Stimulated activated CD8-positive, alpha-beta memory T cell treated with anti-CD3 and anti-CD28 coated beads, Interleukin-4, amount 100 ng/mL, for 24 hours (primary cell): ENCODE measurements at regions not wholly inside any gene's neighbourhood (a gene's known extent, or its start where the extent isn't known, plus 50 kb on each side); places are given as distances from the start of the nearest gene placed in this dataset.

Source experiments
- DNase-seq: peaks from one replicate; pipeline ENCODE4 v3.0.0-alpha.2; 2020; ENCODE audit warnings: low read depth

DNA sequence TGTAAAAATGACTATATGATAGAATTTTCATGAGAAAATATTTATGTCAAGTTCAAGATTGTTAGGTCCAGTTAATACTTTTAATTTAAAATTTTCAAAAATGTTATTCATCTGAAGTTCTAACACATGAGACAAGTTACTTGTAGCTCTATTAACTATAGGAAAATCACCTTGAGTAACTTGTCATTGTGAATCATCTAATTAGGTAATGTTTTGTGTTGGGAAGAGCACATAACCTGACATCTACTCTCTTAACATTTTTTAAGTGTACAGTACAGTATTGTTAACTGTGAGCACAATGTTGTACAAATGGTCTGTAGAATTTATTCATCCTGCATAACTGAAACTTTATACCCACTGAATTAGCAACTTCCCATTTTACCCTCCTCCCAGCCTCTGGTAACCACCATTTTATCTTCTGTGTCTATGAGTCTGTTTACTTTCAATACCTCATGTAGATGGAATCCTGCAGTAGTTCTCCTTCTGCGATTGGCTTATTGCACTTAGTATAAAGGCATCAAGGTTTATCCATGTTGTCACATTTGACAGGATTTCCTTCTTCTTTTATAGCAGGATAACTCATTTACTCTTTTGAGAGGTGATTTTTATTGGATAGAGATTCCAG is 54.6 kb downstream of the ARL4A start:
- no peak for DNase-seq

DNA sequence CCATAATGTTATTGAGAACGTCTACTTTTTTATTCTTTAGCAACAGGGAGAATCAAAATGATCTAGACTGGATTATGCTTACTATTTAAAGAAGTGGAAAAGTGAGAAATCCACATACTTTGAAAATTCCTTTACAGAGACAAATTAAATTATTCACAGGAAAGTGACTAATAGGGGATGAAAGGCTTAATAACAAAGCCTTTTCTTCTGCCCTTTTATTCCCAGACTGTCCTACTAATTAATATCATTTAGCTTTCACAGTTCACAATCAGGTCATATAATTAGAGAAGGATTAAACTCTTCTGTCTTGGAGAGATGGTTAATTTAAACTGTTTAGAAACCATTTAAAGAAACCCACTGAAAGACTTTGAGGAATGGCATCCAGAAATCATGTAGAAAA is 58.8 kb downstream of the ARL4A start:
- DNase-seq, result no peak

DNA sequence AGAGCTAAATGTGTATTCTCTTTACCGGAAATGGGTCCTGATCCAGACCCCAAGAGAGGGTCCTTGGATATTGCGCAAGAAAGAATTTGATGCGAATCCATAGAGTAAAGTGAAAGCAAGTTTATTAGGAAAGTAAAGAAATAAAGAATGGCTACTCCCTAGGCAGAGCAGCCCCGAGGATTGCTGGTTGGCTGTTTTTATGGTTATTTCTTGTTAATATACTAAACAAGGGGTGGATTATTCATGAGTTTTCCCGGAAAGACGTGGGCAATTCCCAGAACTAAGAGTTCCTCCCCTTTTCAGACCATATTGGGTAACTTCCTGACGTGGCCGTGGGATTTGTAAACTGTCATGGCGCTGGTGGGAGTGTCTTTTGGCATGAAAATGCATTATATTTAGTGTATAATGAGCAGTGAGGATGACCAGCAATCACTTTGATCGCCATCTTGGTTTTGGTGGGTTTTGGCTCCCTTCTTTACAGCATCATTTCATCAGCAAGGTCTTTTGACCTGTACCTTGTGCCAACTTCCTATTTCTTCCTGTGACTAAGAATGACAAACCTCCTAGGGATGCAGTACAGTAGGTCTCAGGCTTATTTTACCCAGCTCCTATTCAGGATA is 60.4 kb downstream of the ARL4A start:
- no peak for DNase-seq

DNA sequence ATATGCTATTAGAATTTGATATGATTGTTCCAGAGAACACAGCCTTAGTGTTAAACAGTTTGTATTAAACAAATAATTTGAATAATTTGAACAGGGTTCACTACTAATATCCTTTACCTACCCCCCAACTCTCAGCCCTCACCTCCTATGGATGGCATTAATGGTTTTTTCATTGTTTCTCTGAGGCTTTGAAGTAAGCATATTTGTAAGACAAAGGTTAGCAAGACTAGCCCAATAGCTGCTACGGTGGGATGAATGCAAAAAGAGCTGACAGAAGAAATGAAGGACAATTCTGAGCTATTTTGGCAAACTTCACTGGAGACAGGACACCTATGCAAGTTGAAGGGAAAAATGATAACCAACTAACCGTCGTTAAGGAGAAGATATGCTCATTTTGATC is 61.6 kb downstream of the ARL4A start:
- no peak for DNase-seq

DNA sequence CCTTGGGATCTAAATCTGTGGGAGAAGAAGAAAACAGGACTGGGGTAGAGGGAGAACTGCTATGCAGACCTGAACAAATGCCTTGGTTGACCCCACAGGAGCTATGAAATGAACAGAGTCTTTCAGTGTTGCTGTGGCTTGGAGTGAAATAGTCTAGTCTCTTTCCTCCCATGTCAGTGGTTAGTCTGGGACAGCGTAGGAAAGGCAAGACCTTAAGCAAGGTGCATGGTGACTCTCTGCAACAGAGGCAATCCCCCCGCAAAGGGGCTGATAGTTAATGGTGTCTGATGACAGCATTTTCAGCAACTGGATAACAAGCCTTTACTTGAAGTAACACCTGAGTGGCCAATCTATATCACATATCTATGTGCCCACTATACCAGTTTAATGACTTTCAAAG is 62.3 kb downstream of the ARL4A start:
- DNase-seq, result no peak

DNA sequence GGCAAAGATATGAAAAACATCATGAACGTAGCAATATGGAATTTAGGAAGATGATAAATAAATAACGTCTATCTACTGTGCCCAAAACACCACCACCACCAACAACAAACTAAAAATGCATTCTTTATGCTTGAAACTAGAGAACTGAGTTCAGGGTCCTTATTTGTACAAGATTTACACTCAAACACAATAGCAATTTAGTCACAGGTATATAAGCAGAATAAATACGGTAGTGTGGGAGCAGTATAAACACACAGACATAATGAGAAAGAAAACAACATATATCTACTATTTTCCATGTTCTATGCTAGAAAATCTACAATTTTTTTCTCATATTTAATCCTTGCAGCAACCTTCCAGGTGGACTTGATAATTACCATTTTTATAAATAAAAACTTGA is 64.3 kb downstream of the ARL4A start:
- DNase-seq, result no peak

DNA sequence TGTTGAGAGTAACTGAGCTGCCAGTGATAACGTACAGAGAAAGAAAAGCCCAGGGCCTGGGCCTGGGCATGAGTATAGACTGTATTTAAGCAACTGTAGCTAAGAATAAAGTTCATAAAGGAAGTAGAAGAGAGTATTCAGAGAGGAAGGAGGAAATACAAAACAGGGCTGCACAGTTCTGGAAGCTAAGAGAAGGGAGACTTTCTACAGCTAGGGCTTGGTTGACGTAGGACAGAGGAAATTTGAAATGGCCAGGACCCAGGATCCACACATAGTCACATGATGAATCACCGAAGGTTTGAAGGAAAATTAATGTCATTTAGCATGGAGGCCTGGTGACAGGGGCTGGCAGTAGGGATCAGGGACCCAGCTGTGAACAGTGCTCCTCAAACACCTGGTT is 66.7 kb downstream of the ARL4A start:
- no peak for DNase-seq

DNA sequence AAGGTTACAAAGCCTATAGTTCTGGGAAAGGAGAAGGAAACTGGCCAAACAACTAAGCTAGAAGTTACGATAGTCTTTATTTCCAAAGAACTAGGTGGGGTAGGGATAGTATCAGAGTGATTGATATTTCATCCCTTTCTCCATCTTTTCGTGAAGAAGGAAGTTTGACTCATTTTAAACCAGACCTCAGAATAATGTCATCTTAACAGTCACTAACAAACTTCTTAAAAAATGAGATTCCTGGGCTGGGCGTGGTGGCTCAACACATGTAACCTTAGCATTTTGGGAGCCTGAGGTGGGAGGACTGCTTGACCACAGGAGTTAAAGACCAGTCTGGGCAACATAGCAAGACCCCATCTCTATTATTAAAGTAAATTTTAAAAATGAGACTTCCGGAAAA is 69.4 kb downstream of the ARL4A start:
- DNase-seq, result no peak

DNA sequence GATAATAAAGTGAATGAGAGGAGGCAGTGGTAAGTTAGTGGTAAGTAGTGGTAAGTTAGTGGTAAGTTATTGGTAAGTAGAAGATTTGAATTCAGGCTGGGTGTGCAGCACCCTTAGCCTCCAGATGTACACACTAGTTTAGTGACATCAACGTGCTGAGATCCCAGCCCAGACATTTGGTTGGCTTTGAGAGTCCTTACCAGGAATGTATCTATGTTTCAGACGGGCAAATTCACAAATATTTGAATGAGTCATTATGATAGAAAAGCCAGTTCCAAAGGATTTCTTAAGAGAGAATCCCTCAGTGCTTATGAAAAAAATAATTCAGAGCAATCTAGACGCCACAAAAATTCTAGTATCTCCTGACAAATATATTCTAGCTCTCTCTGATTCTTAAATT is 70.0 kb downstream of the ARL4A start:
- no peak for DNase-seq

DNA sequence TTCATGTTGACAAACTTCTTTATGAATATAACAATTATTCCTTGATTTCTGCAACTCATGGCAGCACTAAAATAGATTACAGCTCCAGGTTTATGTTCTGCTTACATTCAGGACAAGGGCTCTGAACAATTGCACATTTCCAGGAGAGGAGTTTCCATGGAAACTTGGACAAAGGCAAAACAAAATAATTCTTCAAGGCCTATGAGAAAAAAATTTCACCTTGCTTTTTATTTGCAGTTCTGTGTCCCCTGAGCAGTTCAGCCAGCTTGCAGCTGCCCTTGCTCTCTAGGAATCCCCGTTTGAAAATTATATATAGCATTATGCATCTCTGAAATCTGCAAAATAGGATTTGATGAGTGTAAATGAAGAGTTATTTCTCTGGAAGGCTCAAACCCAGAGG is 71.7 kb downstream of the ARL4A start:
- DNase-seq, result no peak

DNA sequence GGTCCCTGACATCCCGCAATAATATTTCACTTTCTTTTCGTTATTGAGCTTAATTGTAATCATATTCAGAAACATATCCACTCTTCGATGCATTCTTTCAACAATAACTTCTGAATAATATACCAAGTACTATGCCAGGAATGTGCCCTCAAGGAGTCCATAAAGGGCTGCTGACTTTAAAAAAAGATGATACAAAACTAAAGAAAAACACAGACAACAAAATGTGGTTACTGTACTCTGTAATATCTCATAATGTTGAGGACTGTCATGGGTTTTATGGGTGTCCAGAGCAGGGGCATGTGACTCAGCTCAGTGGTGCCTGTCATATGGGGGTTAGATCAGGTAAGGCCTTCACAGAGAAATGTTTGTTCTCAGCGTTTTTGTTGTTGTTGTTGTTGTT is 73.7 kb downstream of the ARL4A start:
- no peak for DNase-seq

DNA sequence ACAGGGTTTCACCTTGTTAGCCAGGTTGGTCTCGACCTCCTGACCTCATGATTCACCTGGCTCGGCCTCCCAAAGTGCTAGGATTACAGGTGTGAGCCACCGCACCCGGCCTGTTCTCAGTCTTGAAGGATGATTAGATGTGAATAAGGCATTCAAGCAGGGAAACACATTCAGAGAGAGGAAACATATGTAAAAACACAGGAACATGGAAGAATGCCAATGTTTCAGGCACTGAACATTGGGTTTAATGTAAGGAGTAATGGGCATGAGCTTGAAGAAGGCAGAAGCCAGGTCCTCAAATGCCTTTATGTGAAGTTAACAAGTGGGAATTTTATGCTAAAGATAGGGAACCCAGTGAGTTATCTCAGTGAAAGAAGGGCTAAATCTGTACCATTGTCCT is 74.3 kb downstream of the ARL4A start:
- DNase-seq, result no peak

DNA sequence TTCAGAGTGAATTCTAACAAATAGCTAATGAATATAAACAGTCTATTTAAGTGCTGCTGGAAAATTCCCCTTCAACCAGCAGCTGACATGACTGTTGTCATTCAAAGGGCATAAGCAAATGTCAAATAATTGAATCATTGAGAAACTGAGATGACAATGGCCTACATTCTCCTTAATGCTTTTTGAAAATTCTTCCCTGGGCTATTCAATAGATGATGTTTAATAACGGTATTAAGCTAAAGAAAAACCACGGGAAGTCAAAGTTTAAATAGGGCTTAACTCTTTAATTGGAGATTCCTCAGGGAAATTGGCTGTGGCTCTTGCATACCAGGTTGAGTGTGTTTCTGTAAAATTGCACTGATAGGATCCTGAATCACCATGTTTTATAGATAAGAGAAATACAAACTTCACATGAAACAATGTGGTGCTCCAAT is 77.0 kb downstream of the ARL4A start:
- no peak for DNase-seq

DNA sequence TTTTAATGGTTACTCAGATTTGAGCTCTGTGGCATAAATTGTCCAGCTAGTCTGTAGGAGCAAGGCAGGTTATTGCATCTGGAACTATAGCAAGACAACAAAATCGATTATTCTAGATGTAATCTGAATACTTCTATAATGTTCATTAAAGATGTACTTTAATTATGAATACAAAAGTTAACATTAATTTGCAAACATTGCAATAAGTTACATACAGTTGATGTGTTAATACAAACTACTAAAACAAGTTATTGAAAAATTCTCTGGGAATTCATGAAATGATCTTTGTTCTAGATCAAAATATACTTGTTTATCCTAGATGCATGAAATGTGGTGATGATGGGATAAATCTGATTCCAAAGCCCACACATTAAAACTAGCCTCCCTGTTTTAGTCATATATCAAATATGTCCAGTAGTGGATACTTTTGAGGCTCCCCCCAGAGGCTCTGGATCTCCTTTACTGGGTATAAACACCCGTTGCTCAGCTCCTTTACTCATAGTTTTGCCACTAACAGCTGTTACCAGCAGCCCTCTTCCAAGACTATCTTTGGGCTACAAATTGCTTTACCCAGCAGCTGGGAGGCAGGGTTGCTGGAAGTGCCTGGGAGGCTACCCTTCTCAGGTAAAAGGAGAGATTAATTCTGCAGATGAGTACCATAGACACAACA is 78.1 kb downstream of the ARL4A start:
- DNase-seq, result no peak

DNA sequence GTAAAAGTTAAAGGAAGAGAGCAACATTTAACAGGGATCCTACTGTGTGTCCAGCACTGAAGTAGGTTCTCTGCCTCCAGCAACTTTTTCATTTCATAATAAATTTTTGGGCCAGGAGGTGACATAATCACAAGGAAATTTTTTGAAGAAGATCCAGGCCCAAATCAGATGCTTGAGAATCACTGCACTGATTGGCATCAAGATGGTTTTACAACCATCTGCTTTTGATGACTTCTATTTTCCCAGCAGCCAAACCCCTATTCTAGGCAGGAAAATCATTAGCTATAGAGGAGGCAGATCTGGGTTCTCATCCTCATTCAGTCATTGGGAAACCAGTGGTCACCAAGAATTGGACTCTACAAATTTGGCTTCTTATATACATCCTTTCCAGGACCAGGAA is 79.0 kb downstream of the ARL4A start:
- DNase-seq, result no peak

DNA sequence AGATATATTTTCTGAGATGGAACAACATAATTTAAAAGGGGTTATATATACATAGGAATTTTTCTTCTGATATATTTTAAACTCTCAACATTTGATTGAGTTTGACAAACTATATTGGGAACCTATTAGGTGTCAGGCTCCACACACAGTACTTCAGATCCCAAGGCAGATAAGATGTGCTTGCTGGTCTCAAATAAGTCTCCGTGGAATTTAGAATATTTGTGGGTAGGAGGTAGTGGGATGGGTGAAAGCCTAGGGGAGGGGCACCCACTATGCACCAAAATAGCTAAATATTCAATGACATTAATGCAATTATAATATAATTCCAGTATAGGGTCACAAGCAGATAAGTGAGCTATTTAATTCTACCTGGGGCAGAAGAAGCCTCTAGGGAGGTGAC is 81.5 kb downstream of the ARL4A start:
- DNase-seq, result no peak

DNA sequence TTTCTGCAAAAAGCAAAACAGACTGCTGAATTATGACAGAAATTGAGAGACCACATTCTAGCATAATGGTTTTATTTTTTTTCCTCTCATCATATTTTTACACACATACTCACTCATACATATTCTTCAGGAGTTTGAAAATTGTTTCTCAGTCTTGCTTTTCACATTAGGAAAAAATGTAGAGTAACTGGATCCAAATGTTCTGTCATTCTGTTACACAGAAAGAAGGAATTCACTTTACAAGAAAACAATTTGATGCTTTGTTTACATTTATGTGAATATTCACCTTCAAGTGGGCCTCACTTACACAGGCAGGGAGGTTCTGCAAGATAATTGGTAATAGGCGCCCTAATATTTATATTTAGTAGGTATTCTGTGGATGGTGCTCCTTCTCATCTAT is 82.0 kb downstream of the ARL4A start:
- DNase-seq, result no peak

DNA sequence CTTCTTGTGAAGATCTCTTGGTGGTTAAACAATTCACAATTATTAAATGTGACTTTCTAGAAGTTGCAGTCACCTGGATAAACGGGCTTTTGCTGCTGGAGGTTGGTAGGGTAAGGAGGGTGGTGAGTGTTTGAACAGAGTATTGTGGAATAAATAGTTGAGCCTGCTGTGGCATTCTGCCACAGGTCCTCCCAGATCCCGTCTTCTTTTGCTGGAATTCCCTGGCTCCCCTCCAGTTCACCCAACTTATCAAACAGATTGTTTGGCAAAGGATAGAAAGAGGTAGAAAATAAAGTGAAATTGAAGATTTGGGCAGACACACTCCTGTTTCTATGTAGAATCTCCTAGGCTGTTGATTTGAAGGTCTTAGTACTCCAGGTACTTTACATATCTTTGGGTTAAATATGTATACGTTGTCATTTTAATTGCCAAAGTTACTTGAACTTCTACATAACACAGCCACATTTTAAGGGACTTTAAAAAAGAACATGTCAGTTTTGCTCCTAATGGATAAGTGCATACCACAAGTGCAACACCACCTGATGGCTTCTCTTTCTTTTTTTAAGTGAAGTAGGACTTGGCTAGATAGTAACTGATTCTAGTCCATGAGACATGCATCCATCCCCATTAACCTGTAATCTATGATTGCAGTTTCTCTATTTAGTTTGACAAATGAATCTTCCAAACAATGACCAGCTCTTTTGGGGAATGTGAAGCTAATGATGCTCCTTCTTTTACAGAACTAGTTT is 83.0 kb downstream of the ARL4A start:
- no peak for DNase-seq

DNA sequence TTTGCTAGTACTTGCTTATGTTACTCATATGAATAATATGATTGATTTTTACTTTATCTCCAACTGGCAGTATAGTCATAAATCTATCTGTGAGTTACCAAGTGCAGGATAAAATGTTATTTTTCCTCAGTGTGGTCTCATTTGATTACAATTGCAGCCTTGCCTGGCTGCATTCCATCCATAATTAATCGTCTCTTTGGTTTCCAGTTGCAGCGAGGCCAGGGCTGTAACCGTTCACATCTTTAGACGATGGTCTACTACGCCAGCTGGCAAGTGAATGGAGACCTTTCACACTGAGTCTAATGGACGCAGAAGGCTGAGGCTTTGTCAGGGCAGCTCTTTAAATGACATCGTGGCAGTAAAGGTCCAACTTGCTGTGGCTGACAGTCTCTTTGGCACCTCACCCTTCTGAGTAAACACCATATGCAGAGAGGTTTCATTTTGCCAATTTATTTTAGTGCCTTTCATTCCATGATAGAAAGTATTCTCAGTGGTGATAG is 84.0 kb downstream of the ARL4A start:
- no peak for DNase-seq

DNA sequence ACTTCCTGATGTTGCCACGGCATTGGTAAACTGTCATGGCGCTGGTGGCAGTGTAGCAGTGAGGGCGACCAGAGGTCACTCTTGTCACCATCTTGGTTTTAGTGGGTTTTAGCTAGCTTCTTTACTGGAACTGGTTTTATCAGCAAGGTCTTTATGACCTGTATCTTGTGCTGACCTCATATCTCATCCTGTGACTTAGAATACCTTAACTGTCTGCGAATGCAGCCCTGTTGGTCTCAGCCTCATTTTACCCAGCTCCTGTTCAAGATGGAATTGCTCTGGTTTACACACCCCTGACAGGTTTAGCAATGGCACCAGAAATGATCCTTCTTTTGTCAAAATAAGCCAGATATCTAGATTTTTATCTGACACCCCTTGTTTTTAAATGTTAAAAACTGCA is 85.3 kb downstream of the ARL4A start:
- no peak for DNase-seq

DNA sequence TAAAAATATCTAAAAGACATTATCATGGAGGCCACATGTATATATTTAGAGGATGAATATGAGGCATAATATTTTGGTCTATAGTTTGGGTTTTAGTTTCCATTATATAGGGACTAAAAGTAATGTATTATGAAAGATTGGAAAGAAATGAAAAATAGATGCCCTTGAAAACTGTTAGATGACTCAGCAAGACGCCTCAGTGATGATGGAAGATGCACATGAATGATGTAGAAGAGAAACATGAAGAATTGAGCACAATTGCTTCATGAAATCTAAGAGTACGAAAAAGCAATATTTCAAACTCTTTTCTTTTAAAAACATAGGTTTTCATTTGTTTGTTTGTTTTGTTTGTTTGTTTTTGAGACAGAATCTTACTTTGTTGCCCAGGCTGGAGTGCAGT is 89.8 kb downstream of the ARL4A start:
- no peak for DNase-seq

DNA sequence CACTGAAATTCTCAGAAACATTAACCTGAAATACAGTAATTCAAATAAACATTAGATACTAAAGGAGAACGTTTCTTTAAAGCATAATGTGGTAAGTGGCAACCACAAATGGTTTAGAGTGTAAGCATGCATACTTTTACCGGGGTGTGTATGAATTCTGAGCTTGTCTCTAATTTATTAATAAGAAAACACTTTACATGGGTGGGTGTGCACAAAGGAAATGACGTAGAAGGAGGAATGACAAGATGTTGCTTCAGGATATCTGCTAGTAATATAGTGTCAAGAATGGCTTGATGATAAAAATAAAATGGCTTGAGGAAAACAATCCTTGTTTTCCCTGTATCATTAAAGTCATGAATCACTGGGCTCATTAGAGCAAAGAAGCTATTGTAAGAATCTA is 92.5 kb downstream of the ARL4A start:
- DNase-seq, result no peak
